Neutrophil (primary cell): ENCODE measurements at regions not wholly inside any gene's neighbourhood (a gene's known extent, or its start where the extent isn't known, plus 50 kb on each side); places are given as distances from the start of the nearest gene placed in this dataset.

ENCODE experiments used
- H3K27ac ChIP-seq: fragments of 200-600 bp; sonication (generic); 2 replicates; pipeline ENCODE4 v1.5.1; 2016; ENCODE audit warnings: mild to moderate bottlenecking, moderate library complexity
- H3K27me3 ChIP-seq: fragments of 200-600 bp; sonication (generic); 2 replicates; pipeline ENCODE4 v1.6.0; 2016; ENCODE audit warnings: mild to moderate bottlenecking
- H3K36me3 ChIP-seq: fragments of 200-600 bp; sonication (generic); 2 replicates; pipeline ENCODE4 v1.5.1; 2017
- H3K4me1 ChIP-seq, 2 experiments: fragments of 200-600 bp in 1 of 2; sonication (generic) in 1 of 2; 1 replicate in 1 of 2; 2 replicates in 1 of 2; pipeline versions ENCODE4 v1.5.1 to v1.6.1; 2013 to 2016; ENCODE audit warnings: low read depth in 1 of 2, low read length in 1 of 2, mild to moderate bottlenecking in 1 of 2, moderate library complexity in 1 of 2; ENCODE audit not compliant: control insufficient read depth in 1 of 2, insufficient read depth in 1 of 2
- H3K4me3 ChIP-seq, 2 experiments: fragments of 200-600 bp in 1 of 2; sonication (generic) in 1 of 2; 1 replicate in 1 of 2; 2 replicates in 1 of 2; pipeline ENCODE4 v1.5.1; 2013 to 2016; ENCODE audit warnings: low read depth in 1 of 2, low read length in 1 of 2, mild to moderate bottlenecking in 1 of 2, moderate library complexity in 1 of 2
- H3K9me3 ChIP-seq: fragments of 200-600 bp; sonication (generic); 2 replicates; pipeline ENCODE4 v1.5.1; 2016
- TF ChIP-seq, protein P1 (sequence below): fragments of 200-600 bp; sonication (generic); IDR thresholded peaks from 2 replicates; pipeline ENCODE4 v1.5.1; 2016; ENCODE audit warnings: antibody characterized with exemption

DNA sequence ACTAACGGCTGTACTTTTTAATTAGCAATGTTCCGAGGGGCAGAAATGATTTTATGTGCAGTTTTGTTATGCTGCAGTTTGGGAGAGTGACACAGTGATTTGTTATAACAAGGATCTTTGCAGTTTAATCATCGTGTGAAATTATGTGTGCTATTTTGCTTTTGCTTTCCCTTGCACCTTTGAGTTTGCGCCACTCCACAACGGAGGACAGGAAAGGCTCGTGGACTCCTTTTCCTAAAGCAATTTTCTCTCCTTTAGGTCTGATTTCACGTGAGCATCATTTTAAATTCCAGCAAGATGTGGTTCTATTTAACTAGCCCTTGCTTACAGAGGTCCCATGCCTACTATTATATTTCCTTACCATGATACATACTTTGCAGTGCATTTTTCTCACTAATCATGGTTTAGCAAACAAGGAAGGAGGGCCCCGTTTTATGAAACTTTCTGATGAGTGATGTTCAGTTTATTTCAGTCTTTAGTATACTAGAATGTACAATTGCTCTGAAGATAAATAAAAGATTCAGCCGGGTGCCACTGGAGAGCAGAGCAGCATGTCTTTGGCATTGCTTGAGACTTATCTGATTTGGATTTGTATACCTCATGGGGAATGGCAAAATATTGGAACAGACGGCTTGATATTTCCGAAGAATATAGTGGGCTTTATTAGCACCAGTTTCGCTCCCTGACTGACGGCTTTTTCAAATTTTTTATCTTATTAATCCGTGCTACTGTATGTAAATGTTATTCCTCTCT, 528.2 kb upstream of the FANCL start:
- H3K27me3 ChIP-seq: peaks cover 10% of the 10 kb centered on the region
- no peak overlapping the region for H3K27ac ChIP-seq
- no peaks in the 10 kb centered on the region for H3K36me3 ChIP-seq
- no peaks in the 10 kb centered on the region for H3K4me1 ChIP-seq
- TF ChIP-seq, protein P1, sequence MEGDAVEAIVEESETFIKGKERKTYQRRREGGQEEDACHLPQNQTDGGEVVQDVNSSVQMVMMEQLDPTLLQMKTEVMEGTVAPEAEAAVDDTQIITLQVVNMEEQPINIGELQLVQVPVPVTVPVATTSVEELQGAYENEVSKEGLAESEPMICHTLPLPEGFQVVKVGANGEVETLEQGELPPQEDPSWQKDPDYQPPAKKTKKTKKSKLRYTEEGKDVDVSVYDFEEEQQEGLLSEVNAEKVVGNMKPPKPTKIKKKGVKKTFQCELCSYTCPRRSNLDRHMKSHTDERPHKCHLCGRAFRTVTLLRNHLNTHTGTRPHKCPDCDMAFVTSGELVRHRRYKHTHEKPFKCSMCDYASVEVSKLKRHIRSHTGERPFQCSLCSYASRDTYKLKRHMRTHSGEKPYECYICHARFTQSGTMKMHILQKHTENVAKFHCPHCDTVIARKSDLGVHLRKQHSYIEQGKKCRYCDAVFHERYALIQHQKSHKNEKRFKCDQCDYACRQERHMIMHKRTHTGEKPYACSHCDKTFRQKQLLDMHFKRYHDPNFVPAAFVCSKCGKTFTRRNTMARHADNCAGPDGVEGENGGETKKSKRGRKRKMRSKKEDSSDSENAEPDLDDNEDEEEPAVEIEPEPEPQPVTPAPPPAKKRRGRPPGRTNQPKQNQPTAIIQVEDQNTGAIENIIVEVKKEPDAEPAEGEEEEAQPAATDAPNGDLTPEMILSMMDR: no peak
- no peak overlapping the region for H3K4me3 ChIP-seq
- no peaks in the 10 kb centered on the region for H3K9me3 ChIP-seq

DNA sequence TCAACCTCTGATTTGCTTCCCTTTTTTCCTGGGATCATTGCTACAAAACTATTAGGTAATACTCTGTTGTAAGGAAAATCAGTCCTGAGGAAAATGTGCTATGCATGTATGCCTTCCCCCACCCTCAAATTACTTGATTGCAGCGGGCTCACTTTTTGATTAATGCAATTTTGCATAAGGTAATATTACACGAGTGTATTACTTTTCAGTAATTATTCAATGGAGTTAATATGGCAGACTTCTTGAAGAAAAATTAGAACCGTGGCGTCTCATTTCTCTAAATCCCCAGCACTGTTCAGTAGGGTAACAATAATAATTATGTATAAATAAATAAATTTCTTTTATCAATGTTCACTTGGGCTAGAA, 527.6 kb upstream of the FANCL start:
- no peaks in the 10 kb centered on the region for H3K9me3 ChIP-seq
- H3K4me1 ChIP-seq: no peaks in the 10 kb centered on the region
- TF ChIP-seq, protein P1: no peak
- no peaks in the 10 kb centered on the region for H3K36me3 ChIP-seq
- peaks cover 10% of the 10 kb centered on the region for H3K27me3 ChIP-seq
- H3K27ac ChIP-seq: no peak overlapping the region
- H3K4me3 ChIP-seq: no peak overlapping the region

DNA sequence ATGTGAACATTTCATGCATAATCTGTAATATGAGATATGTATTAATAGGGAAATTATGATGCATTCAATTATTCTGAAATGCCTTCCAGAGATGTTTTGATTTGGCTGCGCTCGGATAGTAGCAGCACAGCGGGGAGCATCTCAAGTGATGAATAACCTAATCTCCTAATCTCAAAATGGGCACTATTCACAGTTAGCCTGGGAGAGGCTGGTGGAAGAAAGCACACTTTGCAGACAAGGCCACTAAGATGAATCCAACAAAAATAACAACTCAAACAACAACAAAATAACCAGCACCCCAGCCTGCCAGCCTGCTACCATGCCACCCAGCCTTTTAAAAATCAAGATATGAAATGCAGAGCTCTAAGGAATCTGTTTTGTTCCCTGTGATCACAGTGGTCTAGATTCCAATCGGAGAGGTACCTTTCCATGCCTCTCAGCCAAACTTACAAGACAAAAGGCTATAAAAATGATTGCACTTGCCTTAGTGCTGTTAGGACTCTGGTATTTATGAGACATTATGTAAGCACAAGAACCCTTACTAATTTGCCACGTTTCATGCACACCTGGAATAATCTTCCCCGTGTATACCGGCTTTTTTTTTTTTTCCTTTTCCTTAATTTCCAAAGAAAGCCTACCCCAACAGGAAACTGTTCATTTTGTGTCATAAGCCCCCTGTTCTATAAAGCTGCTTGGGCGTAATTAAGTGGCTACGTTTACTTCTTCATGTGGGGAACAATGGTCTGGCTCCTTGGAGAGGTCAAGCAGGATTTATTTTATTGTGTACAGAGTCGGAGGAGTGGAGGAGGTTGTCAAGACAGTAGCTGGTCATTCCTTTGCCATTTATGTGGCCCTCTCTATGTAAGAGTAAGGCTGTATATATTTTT, 526.9 kb upstream of the FANCL start:
- Histone ChIP-seq H3K27ac (no peak overlapping the region), H3K9me3 (no peaks in the 10 kb centered on the region), H3K36me3 (no peaks in the 10 kb centered on the region), H3K4me1 (no peaks in the 10 kb centered on the region), H3K4me3 (no peak overlapping the region), H3K27me3 (peaks cover 10% of the 10 kb centered on the region)
- TF ChIP-seq, protein P1: no peak

DNA sequence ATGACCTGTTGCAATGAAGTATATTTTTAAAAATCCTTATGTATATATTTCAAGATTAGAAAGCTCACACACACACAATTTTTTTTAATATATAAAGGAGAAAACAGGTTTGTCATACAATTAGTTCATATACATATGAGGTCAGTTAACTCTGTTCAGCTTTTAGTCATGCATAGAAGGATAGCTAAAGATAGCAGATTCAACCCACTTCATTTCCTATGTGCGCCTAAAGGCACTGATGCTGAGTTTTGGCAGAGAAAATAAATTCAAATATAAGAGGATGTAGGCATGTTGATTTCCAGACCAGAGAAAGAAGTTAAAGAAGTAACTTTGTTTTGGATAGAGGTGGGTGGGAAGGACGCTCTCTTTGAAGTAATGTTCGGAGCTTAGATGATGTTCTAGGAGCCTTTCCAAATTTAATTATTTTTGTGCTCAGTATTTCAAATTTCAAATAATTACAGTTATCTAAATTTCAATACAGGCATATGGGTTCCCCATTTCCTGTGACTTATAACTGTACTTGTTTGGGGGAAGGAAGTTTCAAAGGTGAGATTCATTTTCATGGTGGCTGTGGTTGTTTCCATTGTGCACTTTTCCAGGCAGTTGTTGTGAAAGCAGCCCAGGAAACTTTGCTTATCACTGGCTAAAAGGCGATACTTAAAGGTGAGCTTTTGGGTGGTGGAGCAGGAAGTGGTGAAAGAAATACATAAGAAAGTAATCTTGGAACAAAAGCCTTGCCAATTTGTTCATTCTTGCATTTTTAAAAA, 523.4 kb upstream of the FANCL start:
- H3K27ac ChIP-seq: no peak overlapping the region
- H3K4me3 ChIP-seq: no peak overlapping the region
- no peaks in the 10 kb centered on the region for H3K4me1 ChIP-seq
- TF ChIP-seq, protein P1: no peak
- peaks cover 7% of the 10 kb centered on the region for H3K27me3 ChIP-seq
- H3K9me3 ChIP-seq: no peaks in the 10 kb centered on the region
- no peaks in the 10 kb centered on the region for H3K36me3 ChIP-seq

DNA sequence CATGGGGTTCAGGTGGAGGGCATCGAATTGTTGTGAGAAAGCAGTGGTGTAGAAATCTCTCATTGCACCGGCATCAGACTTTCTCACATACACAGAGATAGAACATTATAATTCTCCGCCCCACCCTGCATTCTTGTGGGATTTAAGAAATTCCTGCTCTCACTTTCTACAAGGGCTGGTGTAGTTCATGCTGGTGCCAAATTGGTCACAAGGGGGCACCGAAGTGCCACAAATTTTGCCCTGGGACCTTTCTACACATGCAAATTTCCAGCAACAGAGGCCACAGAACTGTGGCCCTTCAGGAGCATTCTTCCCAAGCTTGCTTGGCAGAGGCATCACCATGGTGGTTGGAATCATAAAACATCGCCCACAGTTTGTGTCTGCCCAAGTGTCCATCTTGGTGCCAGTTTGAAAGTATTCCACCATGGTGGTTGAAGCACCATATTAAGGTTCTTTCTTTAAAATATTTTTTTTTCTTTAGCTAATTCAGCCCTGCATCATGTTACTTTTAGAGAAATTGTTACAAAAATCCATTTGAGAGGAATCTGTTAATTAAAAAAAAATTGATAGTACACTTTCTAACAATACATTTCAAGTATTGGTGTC, 521.2 kb upstream of the FANCL start:
- Histone ChIP-seq H3K9me3 (no peaks in the 10 kb centered on the region), H3K4me3 (no peak overlapping the region), H3K4me1 (no peaks in the 10 kb centered on the region), H3K27me3 (no peaks in the 10 kb centered on the region), H3K27ac (no peak overlapping the region), H3K36me3 (no peaks in the 10 kb centered on the region)
- TF ChIP-seq, protein P1: no peak
